ENCODE measurements at regions not wholly inside any gene's neighbourhood (a gene's known extent, or its start where the extent isn't known, plus 50 kb on each side); places are given as distances from the start of the nearest gene placed in this dataset.

GRCh38 chr13:57982782-57983181 is 351.2 kb downstream of the PCDH17 start:
- no peak for TF ChIP-seq SUZ12 (IDR thresholded peaks at IDR 0.05; ENCODE audit: extremely low read depth, insufficient read depth, insufficient read length)
- no peak for TF ChIP-seq YY1 (IDR thresholded peaks at IDR 0.05; ENCODE audit: insufficient read depth, insufficient read length)

Measured in NT2/D1 (cell line).